ENCODE measurements at regions not wholly inside any gene's neighbourhood (a gene's known extent, or its start where the extent isn't known, plus 50 kb on each side); places are given as distances from the start of the nearest gene placed in this dataset.
"Not testable (repeated sequence)": the region's sequence is repeated elsewhere in the genome, so short reads cannot be mapped to it uniquely, and the experiment has no call there.

GRCh38 chr5:85392309-85392708 is 1007.6 kb upstream of the EDIL3 start:
- not testable (repeated sequence) for DNase-seq

GRCh38 chr5:85395526-85395925 is 1010.8 kb upstream of the EDIL3 start:
- no peak for DNase-seq

- no peak for DNase-seq
Measured at GRCh38 chr5:85397451-85397850, 1012.8 kb upstream of the EDIL3 start.

GRCh38 chr5:85428426-85428934 is 1043.8 kb upstream of the EDIL3 start:
- no peak for DNase-seq

- not testable (repeated sequence) for DNase-seq
Measured at GRCh38 chr5:85431726-85432125, 1047.0 kb upstream of the EDIL3 start.

- DNase-seq: peak; percentile 29 to 47
Measured at GRCh38 chr5:85441156-85441555, 1056.5 kb upstream of the EDIL3 start.

GRCh38 chr5:85441853-85442252 is 1057.2 kb upstream of the EDIL3 start:
- DNase-seq: no peak

GRCh38 chr5:85452322-85453025 is 1067.8 kb upstream of the EDIL3 start:
- no peak for DNase-seq

GRCh38 chr5:85453026-85453349 is 1068.3 kb upstream of the EDIL3 start:
- DNase-seq: no peak

GRCh38 chr5:85458319-85458718 is 1073.6 kb upstream of the EDIL3 start:
- no peak for DNase-seq

- DNase-seq: no peak
Measured at GRCh38 chr5:85462957-85463356, 1078.3 kb upstream of the EDIL3 start.

GRCh38 chr5:85466423-85466822 is 1081.7 kb upstream of the EDIL3 start:
- no peak for DNase-seq

- DNase-seq: no peak
Measured at GRCh38 chr5:85472749-85473148, 1088.1 kb upstream of the EDIL3 start.

GRCh38 chr5:85475151-85475550 is 1090.5 kb upstream of the EDIL3 start:
- DNase-seq: not testable (repeated sequence)

- no peak for DNase-seq
Measured at GRCh38 chr5:85476617-85477016, 1091.9 kb upstream of the EDIL3 start.

- DNase-seq: no peak
Measured at GRCh38 chr5:85479849-85480248, 1095.2 kb upstream of the EDIL3 start.

GRCh38 chr5:85484982-85485574 is 1100.4 kb upstream of the EDIL3 start:
- DNase-seq: no peak

- no peak for DNase-seq
Measured at GRCh38 chr5:85488295-85488694, 1103.6 kb upstream of the EDIL3 start.

- DNase-seq: no peak
Measured at GRCh38 chr5:85500869-85501268, 1116.2 kb upstream of the EDIL3 start.

- no peak for DNase-seq
Measured at GRCh38 chr5:85512896-85513295, 1104.8 kb upstream of the COX7C start.

GRCh38 chr5:85515588-85515987 is 1102.2 kb upstream of the COX7C start:
- DNase-seq: no peak

GRCh38 chr5:85517386-85517785 is 1100.4 kb upstream of the COX7C start:
- DNase-seq: no peak

GRCh38 chr5:85533341-85534047 is 1084.2 kb upstream of the COX7C start:
- peak in 1 of 2 donors; percentile 1 for DNase-seq
